H1 (cell line): ENCODE measurements at regions not wholly inside any gene's neighbourhood (a gene's known extent, or its start where the extent isn't known, plus 50 kb on each side); places are given as distances from the start of the nearest gene placed in this dataset.
A peak's percentile ranks its signal among the peaks of the same experiment; 100 is the strongest.

Experiments used
- CTCF ChIA-PET: fragments of 300-600 bp; sonication (Branson Sonifier 250); formaldehyde crosslinking; loops from one replicate; lab custom pipeline; 2021; ENCODE audit not compliant: partially characterized antibody; lab: Charles Lee
- POLR2A ChIA-PET: fragments of 300-600 bp; sonication (Branson Sonifier 250); formaldehyde crosslinking; loops from one replicate; lab custom pipeline; 2021; ENCODE audit warnings: inconsistent platforms; ENCODE audit not compliant: partially characterized antibody; lab: Charles Lee
- DNase-seq, 2 experiments: peaks; one replicate each; pipeline versions ENCODE4 v3.0.0 to v3.0.0-alpha.2; 2010 to 2022; ENCODE audit warnings: low spot score in 2 of 2, low read depth in 1 of 2, mixed read lengths in 1 of 2
- FAIRE-seq: peaks from 2 replicates; lab custom pipeline; 2011; peaks lifted over from hg19 to GRCh38; lab: Jason Lieb, UNC
- H2AFZ ChIP-seq: 2 replicates; pipeline ENCODE4 v1.8.1; 2012; ENCODE audit warnings: low read length, inconsistent platforms
- H2AK5ac ChIP-seq: 2 replicates; pipeline ENCODE4 v1.6.1; 2013; ENCODE audit warnings: low read depth, low read length
- H2BK120ac ChIP-seq: replicated peaks from 2 replicates; pipeline ENCODE3; 2013; ENCODE audit warnings: low read depth, low read length, inconsistent platforms
- H2BK12ac ChIP-seq: 2 replicates; pipeline ENCODE4 v1.6.1; 2013; ENCODE audit warnings: low read depth, low read length
- H2BK15ac ChIP-seq: 2 replicates; pipeline ENCODE4 v1.6.1; 2013; ENCODE audit warnings: low read length
- H2BK20ac ChIP-seq: 2 replicates; pipeline ENCODE4 v1.6.1; 2013; ENCODE audit warnings: low read length
- H2BK5ac ChIP-seq: 2 replicates; pipeline ENCODE4 v1.6.1; 2013; ENCODE audit warnings: low read depth, low read length
- H3K14ac ChIP-seq: 2 replicates; pipeline ENCODE4 v1.6.1; 2013; ENCODE audit warnings: inconsistent platforms; ENCODE audit not compliant: insufficient read length
- H3K18ac ChIP-seq: 2 replicates; pipeline ENCODE4 v1.6.1; 2013; ENCODE audit warnings: low read length; ENCODE audit errors: extremely low read depth
- H3K23ac ChIP-seq: 2 replicates; pipeline ENCODE4 v1.6.1; 2013; ENCODE audit warnings: inconsistent platforms; ENCODE audit not compliant: insufficient read length
- H3K23me2 ChIP-seq: 2 replicates; pipeline ENCODE4 v1.6.1; 2013; ENCODE audit warnings: low read depth, low read length
- H3K27ac ChIP-seq: 2 replicates; pipeline ENCODE4 v1.6.1; 2011; ENCODE audit warnings: low read depth, low read length, inconsistent platforms
- H3K27me3 ChIP-seq, 4 experiments: replicated peaks in 1 of 4; 1 replicate in 1 of 4; 2 replicates in 3 of 4; pipeline versions ENCODE4 v1.6.1 to v1.8.1; 2011 to 2013; ENCODE audit warnings: low read length in 3 of 4, mild to moderate bottlenecking in 3 of 4, inconsistent platforms in 2 of 4, mixed read lengths in 2 of 4, moderate library complexity in 1 of 4; ENCODE audit not compliant: control insufficient read depth in 3 of 4, insufficient read depth in 3 of 4; ENCODE audit errors: extremely low read depth in 1 of 4
- H3K36me3 ChIP-seq, 4 experiments: 2 replicates each; pipeline versions ENCODE4 v1.6.1 to v1.8.1; 2011 to 2013; ENCODE audit warnings: mild to moderate bottlenecking in 4 of 4, low read length in 3 of 4, moderate library complexity in 2 of 4, control low read depth in 1 of 4, inconsistent platforms in 1 of 4; ENCODE audit not compliant: insufficient read depth in 4 of 4, control insufficient read depth in 2 of 4
- H3K4ac ChIP-seq: replicated peaks from 2 replicates; pipeline ENCODE3; 2013; ENCODE audit warnings: low read length, low read depth, mixed read lengths, inconsistent platforms; ENCODE audit not compliant: insufficient read length
- H3K4me1 ChIP-seq, 4 experiments: replicated peaks in 1 of 4; 1 replicate in 1 of 4; 2 replicates in 3 of 4; pipeline versions ENCODE4 v1.6.1 to v1.8.1; 2011 to 2013; ENCODE audit warnings: low read length in 3 of 4, inconsistent platforms in 2 of 4, mixed read lengths in 1 of 4; ENCODE audit not compliant: insufficient read depth in 4 of 4, control insufficient read depth in 3 of 4
- H3K4me2 ChIP-seq, 2 experiments: 2 replicates each; pipeline versions ENCODE4 v1.6.1 to v1.8.1; 2011 to 2013; ENCODE audit warnings: low read depth in 2 of 2, low read length in 2 of 2, control low read depth in 1 of 2, inconsistent platforms in 1 of 2, mild to moderate bottlenecking in 1 of 2; ENCODE audit not compliant: insufficient read depth in 1 of 2
- H3K4me3 ChIP-seq, 4 experiments: fragments of 200-600, 300-600 bp in 1 of 4; sonication (generic), shearing (Covaris generic), sonication (Bioruptor Twin) in 1 of 4; 2 replicates each; pipeline versions ENCODE4 v1.5.1 to v1.8.1; 2011 to 2016; ENCODE audit warnings: low read length in 4 of 4, low read depth in 3 of 4, control low read depth in 2 of 4, inconsistent platforms in 2 of 4, mild to moderate bottlenecking in 2 of 4, mixed read lengths in 1 of 4, moderate library complexity in 1 of 4; ENCODE audit not compliant: insufficient read depth in 2 of 4; ENCODE audit errors: extremely low read depth in 1 of 4
- H3K56ac ChIP-seq: replicated peaks from 2 replicates; pipeline ENCODE3; 2013; ENCODE audit warnings: low read depth, mild to moderate bottlenecking, mixed read lengths, low read length, inconsistent platforms; ENCODE audit not compliant: insufficient read length
- H3K79me1 ChIP-seq: 2 replicates; pipeline ENCODE4 v1.6.1; 2013; ENCODE audit warnings: low read depth, low read length, control low read depth
- H3K79me2 ChIP-seq, 2 experiments: 2 replicates each; pipeline versions ENCODE4 v1.6.1 to v1.8.1; 2012 to 2013; ENCODE audit warnings: low read length in 2 of 2, mild to moderate bottlenecking in 2 of 2, inconsistent platforms in 1 of 2; ENCODE audit not compliant: insufficient read depth in 2 of 2, control insufficient read depth in 1 of 2
- H3K9ac ChIP-seq, 4 experiments: replicated peaks in 1 of 4; 1 replicate in 1 of 4; 2 replicates in 3 of 4; pipeline versions ENCODE4 v1.6.1 to v1.8.1; 2011 to 2013; ENCODE audit warnings: low read depth in 3 of 4, low read length in 3 of 4, control low read depth in 2 of 4, mild to moderate bottlenecking in 2 of 4, moderate library complexity in 2 of 4, inconsistent platforms in 1 of 4; ENCODE audit errors: extremely low read depth in 1 of 4
- H3K9me3 ChIP-seq, 2 experiments: 2 replicates each; pipeline versions ENCODE4 v1.6.1 to v1.8.1; 2012 to 2013; ENCODE audit warnings: mild to moderate bottlenecking in 2 of 2, moderate library complexity in 2 of 2, control low read depth in 1 of 2, inconsistent platforms in 1 of 2, low read depth in 1 of 2, low read length in 1 of 2, mixed read lengths in 1 of 2; ENCODE audit not compliant: insufficient read depth in 2 of 2
- H4K20me1 ChIP-seq, 2 experiments: replicated peaks in 1 of 2; 2 replicates each; pipeline versions ENCODE3 to v1.8.1; 2011 to 2013; ENCODE audit warnings: inconsistent platforms in 2 of 2, low read length in 2 of 2, mild to moderate bottlenecking in 1 of 2; ENCODE audit not compliant: insufficient read depth in 2 of 2, control insufficient read depth in 1 of 2
- H4K5ac ChIP-seq: 2 replicates; pipeline ENCODE4 v1.6.1; 2013; ENCODE audit warnings: low read length, low read depth, mixed read lengths, inconsistent platforms; ENCODE audit not compliant: insufficient read length
- H4K8ac ChIP-seq: 2 replicates; pipeline ENCODE4 v1.8.0; 2013; ENCODE audit warnings: mild to moderate bottlenecking, moderate library complexity, low read length, inconsistent platforms; ENCODE audit not compliant: insufficient read depth; ENCODE audit errors: extremely low read depth
- H4K91ac ChIP-seq: replicated peaks from 2 replicates; pipeline ENCODE3; 2013; ENCODE audit warnings: low read length, mixed read lengths, inconsistent platforms; ENCODE audit not compliant: insufficient read length
- ASH2L ChIP-seq: fragments of 200-600, 300-600 bp; sonication (generic); IDR thresholded peaks from one replicate; pipeline ENCODE4 v1.7.1; 2017; ENCODE audit warnings: low read length
- BCL11A ChIP-seq, 2 experiments: IDR thresholded peaks; one replicate each; pipeline ENCODE4 v1.6.1; 2011; ENCODE audit warnings: low read depth in 2 of 2, low read length in 2 of 2, mild to moderate bottlenecking in 2 of 2
- CHD1 ChIP-seq: IDR thresholded peaks from 2 replicates; pipeline ENCODE4 v1.6.1; 2012; ENCODE audit warnings: low read depth, low read length, improper control_type of control experiment
- CTBP2 ChIP-seq: IDR thresholded peaks from 2 replicates; pipeline ENCODE4 v1.7.0; 2011; ENCODE audit warnings: borderline replicate concordance, mild to moderate bottlenecking, moderate library complexity, mixed read lengths, low read length; ENCODE audit not compliant: insufficient read depth, insufficient read length
- EGR1 ChIP-seq: IDR thresholded peaks from 2 replicates; pipeline ENCODE4 v1.6.1; 2011; ENCODE audit warnings: low read depth, low read length, borderline replicate concordance
- FOSL1 ChIP-seq: IDR thresholded peaks from 2 replicates; pipeline ENCODE4 v1.6.1; 2011; ENCODE audit warnings: mild to moderate bottlenecking, low read depth, low read length, moderate library complexity; ENCODE audit not compliant: insufficient read depth
- POLR2AphosphoS5 ChIP-seq: IDR thresholded peaks from 2 replicates; pipeline ENCODE4 v1.6.1; 2011; ENCODE audit warnings: low read depth, low read length
- SP4 ChIP-seq: IDR thresholded peaks from 2 replicates; pipeline ENCODE4 v1.6.1; 2012; ENCODE audit warnings: low read length, inconsistent platforms
- TAF7 ChIP-seq: optimal IDR thresholded peaks from 2 replicates; pipeline ENCODE3; 2011; ENCODE audit warnings: low read depth, mild to moderate bottlenecking, inconsistent platforms, low read length, moderate library complexity, borderline replicate concordance
- WGBS, 2 experiments: shearing (Covaris generic) in 1 of 2; methylation state at CpG; one replicate each; pipeline versions ENCODE4 v1.1.6 to v1.1.7; 2013 to 2015; ENCODE audit warnings: low lambda C conversion rate in 2 of 2, mixed read lengths in 2 of 2, inconsistent platforms in 1 of 2, low coverage in 1 of 2, missing lambda C conversion rate in 1 of 2; ENCODE audit not compliant: insufficient replicate concordance in 2 of 2, insufficient coverage in 1 of 2, insufficient read length in 1 of 2; ENCODE audit errors: extremely low coverage in 1 of 2, missing lambda C conversion rate in 1 of 2; 5-methylcytosine and 5-hydroxymethylcytosine counted together

GRCh38 chr4:3865986-3866812 lies 100.0 kb downstream of the ADRA2C start:
- no peaks in the 10 kb centered on the region for H3K36me3 ChIP-seq
- H4K91ac ChIP-seq, result no peak overlapping the region
- H3K4me3 ChIP-seq, result no peak overlapping the region
- no peak overlapping the region for H3K56ac ChIP-seq
- peaks cover 13% of the 10 kb centered on the region for H3K23me2 ChIP-seq
- no peak overlapping the region for H3K4me2 ChIP-seq
- peaks cover 0 to 15% (median 10%) of the 10 kb centered on the region in 4 experiments; a peak in 5 of 7 replicates for H3K27me3 ChIP-seq
- peaks cover 0 to 3% of the 10 kb centered on the region in 2 experiments for H4K20me1 ChIP-seq
- H3K18ac ChIP-seq, result no peak overlapping the region
- H3K79me2 ChIP-seq, result no peaks in the 10 kb centered on the region; a peak in 1 of 4 replicates
- WGBS, 2 experiments, result 87% methylated on average over 6 of the region's 24 CpGs; no CpG with 5 or more reads in 1 of the 2 experiments
- no peak overlapping the region for H3K23ac ChIP-seq
- peak overlapping the region; percentile 88; the same call in 1 of the 2 replicates for H2BK15ac ChIP-seq
- H2BK20ac ChIP-seq, result 0 out of 2 replicates have a peak overlapping the region, but pooled peaks have one; percentile 72
- TF ChIP-seq EGR1 (no peak), CTBP2 (no peak), CHD1 (no peak), POLR2AphosphoS5 (no peak), ASH2L (no peak), BCL11A (IDR thresholded peaks at IDR 0.05; ENCODE audit: low read depth in 2 of 2, low read length in 2 of 2) (no peak), TAF7 (no peak), FOSL1 (no peak), SP4 (no peak)
- ChIA-PET POLR2A (interaction anchor here (0.6 kb wide), 1 partner anchor 29 kb away, joined by 4 read pairs; no protein-coding TSS in a partner anchor), CTCF (interaction anchor here (0.8 to 2.7 kb wide), 4 partner anchors 10 to 119 kb away, joined by 3 to 12 read pairs (median 7); no protein-coding TSS in a partner anchor)
- H2BK120ac ChIP-seq, result no peak overlapping the region
- no peak for DNase-seq
- H3K9me3 ChIP-seq, result peaks cover 0 to 9% of the 10 kb centered on the region in 2 experiments; a peak in 1 of 4 replicates
- peaks cover 3 to 22% (median 13%) of the 10 kb centered on the region in 4 experiments for H3K4me1 ChIP-seq
- no peak overlapping the region; the same call in 1 of the 2 replicates for H4K8ac ChIP-seq
- no peak overlapping the region for H4K5ac ChIP-seq
- no peak for FAIRE-seq
- H3K79me1 ChIP-seq, result no peaks in the 10 kb centered on the region
- H3K27ac ChIP-seq, result no peak overlapping the region
- peak overlapping the region; percentile 97; the same call in 1 of the 2 replicates for H2BK12ac ChIP-seq
- no peak overlapping the region for H3K14ac ChIP-seq
- no peak overlapping the region for H2AK5ac ChIP-seq
- H2BK5ac ChIP-seq, result peak overlapping the region; percentile 66; the same call in 1 of the 2 replicates
- H3K9ac ChIP-seq, result no peak overlapping the region
- no peak overlapping the region for H2AFZ ChIP-seq
- H3K4ac ChIP-seq, result no peak overlapping the region
